Stimulated activated CD8-positive, alpha-beta memory T cell treated with anti-CD3 and anti-CD28 coated beads, Interleukin-4, amount 100 ng/mL, for 48 hours (primary cell): ENCODE measurements at regions not wholly inside any gene's neighbourhood (a gene's known extent, or its start where the extent isn't known, plus 50 kb on each side); places are given as distances from the start of the nearest gene placed in this dataset.

ENCODE experiments used
- DNase-seq: peaks from one replicate; pipeline ENCODE4 v3.0.0-alpha.2; 2020

DNA sequence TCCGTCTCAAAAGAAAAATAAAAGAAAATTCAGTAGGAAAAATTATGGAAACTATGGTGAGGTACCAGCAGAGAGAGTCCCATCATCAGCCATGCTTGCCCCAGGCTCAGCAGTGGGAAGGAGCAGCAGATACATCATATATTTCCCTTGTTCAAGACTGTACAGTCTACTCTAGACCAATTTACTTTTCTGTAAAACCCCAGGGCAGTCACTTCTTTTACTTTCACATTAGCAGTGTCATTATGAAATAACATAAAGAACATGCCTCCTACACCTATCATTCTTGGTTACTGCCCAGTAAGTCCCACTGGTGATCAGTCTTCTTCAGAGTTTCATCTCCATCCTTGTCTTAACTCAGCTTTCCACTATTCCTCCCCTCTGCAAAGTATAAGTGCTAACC is 1145.0 kb downstream of the MAT2B start:
- DNase-seq = no peak

DNA sequence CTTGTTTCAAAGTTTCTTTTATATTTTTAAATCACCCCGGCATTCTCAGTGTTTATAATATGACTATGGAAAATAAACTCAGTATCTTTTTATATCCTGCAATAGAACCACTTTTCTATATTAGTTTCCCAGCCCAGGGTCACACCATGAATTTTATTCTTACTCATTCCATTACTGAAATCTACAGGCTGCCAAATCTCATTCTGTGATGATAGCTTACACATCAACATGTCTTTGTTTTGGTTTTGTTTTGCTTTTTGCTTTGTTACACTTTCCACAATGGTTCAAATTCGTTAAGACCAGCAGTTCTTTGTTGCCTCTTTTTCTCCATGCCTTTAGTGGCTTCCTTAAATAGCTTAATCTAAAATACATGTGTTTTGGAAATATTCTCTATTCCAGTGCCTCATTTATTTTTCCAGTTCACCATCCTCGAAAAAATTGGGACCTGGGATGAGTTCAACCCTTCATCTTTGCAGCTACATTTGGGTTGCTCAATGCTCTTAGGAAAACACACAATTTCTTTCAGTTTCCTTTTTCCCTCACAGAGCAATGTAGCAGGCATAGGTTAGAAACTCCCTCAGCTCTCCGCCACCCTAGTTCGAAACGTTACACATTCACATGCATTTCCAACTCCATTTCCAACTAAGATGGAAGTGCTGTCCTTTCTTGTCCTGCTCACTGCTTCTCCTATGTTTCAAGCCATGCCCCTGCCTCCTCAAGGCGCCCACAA is 1146.3 kb downstream of the MAT2B start:
- DNase-seq = no peak

DNA sequence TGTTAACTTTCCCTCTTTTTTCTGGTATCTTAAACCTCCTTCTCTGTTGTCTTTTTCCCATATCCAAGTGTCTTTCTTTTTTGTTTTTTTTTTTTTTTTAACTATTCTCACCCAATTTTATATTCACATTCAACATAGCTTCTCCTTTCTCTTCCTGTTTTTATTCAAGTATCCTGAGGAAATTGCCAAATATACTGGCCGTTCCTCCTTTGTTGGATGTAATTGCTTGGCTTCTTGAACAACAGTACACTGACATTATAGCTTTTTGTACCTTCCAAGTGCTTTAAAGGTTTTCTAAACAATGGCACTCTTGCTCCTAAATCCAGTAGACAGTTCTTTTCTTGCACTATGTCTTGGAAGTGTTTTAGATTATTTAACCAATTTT is 1146.8 kb downstream of the MAT2B start:
- DNase-seq = no peak

DNA sequence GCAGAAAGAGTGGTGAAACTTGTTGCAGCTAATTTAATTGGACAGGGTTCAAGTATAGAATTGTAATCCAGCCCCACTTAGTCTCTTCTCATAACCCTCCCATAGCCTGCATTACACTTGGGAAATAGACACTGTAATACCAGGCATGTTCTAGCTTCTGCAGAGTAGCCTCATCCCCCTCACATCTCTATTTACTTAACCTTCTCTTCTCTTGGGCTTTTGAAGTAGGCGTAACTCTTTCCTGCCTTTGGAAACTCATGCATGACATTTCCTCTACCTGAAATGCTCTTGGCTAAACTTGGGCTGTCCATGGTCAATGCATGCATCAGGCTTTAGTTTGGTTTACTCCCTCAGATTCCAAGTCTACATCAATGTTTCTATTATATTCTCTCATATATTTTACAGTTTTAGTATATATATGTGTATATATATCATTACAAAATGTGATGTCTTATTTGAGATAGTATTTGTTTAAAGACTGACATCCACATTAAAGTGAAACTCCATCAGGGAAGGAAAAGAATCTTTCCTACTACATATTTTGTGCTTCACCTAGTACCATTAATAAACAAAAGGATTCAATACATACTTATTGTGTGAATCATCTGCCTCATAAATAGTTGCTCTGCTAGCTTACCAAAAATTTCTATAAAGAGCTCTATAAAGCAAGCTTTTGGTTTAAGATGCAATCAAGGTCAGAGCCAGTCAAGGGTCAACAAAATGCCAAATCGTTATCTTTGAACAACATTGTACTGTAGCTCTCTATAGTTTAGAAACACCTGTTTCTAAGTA is 1158.0 kb downstream of the MAT2B start:
- no peak for DNase-seq

DNA sequence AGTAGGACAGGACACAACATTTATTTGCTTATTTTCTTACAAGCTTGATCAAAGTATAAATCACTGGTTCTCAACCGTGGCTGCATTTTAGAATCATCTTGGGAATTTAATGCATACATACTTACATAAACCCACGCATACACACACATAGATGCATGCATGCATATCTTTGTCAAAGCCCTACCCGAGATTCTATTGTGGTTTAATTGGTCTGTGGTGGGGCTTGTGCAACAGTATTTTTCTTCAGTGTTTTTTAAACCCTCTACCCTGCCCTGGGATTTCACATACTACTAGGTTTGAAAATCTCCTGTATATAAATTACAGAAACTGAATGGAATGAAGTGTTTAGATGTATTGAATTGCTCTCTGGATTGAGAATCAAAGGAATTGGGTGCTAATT is 1166.2 kb downstream of the MAT2B start:
- DNase-seq = no peak

DNA sequence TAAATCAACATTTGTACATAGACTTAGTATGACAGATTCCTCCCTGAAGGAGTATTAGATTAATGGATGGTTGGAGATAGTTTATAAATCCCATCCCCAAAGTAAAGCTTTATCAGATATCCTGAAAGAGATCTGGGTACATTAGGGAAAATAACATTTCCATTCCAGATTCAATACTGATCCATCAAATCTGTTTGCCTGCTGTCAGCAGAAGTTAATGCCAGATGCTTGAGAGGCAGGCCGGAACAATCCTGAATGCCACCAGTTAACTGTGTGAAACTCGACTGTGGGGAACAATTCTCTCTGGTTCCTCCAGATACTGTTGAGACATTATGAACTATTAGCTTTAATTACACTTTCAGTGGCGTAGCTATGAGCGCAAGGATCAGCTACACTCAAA is 1166.8 kb downstream of the MAT2B start:
- no peak for DNase-seq

DNA sequence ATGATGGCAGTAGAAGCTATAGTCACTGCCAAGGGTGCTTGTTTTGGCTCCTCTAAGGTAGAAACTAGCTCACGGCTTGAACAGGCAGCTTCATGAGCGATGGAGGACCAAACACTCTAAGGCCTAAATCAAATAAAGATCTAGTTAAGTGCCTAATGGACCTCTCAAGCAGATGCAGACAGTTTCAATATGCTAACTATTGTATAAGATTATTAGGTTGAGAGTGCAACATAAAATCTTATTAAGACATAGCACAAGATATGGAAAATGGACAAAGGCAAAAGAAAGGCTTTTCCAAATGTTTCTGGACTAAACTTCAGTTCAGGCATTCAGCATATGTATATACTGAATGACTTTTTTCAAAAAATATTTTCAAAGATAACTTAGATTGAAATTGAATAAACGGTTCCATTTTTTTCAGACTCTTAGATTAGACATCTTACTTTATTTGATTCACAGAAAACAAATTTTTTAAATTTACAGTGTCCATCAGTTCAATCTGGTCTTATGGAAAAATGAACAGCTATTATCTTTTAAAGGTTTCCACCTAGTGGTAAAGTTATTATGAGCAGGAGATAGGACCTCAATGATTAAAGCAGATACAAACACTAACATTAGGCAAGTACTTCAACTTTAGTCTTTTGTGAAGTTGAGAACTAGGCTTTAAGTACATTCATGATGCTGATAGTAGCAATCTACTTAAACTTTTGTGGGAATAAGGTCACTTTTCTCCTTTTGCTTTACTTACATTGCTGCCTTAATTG is 1167.7 kb downstream of the MAT2B start:
- DNase-seq = no peak

DNA sequence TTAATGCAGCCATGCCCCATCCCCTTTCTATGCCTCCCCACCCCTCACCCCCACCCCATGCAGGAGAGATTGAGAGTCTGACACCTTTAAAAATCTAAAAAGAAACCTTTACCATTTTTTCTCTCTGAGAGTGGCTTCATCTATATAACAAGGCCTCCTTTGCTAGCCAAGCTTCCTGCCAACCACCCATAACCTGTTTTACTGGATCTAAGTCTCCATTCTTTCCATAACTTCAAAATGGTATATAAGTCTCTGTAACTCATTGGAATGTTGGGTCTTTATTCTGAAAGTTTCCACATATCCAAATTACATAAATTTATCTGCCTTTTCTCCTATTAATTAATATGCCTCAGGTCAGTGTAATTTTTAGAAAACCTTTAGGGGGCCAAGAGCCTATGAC is 1174.0 kb downstream of the MAT2B start:
- no peak for DNase-seq

DNA sequence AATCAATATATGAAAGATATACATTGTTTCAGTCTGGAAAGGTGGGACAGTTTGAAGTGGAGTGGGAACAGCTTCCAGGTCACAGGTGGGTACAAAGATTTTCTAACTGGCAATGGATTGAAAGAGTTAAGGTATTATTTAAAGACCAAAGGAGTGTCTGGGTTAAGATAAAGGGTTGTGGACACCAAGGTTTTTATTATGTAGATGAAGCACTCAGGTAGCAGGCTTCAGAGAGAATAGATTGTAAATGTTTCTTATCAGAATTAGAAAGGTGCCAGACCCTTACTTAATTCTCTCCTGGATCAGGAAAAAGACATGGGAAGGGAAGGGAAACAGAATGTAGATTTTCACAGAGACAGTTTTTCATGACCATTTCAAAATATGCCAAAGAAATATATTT is 1174.8 kb downstream of the MAT2B start:
- no peak for DNase-seq

DNA sequence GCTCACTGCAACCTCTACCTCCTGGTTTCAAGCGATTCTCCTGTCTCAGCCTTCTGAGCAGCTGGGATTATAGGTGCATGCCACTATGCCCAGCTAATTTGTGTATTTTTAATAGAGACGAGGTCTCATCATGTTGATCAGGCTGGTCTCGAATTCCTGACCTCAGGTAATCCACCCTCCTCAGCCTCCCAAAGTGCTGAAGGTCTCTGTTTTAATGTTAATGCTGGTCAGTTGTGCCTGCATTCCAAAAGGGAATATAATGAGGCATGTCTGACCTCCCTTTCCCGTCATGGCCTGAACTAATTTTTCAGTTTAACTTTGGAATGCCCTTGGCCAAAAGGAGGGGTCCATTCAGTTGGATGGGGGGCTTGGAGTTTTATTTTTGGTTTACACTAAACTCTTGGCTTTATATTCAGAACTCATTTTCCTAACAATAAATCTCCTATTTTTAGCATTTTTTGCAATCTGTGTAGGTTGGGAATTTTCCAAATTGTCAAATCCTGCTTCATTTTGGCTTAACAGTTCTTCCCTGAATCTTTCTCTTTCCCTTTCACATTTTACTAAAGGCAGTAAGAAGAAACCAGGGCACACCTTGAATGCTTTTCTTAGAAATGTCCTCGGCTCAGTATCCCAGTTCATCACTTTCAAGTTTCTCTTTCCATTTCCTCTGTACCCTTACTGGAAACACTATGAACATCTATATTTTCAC is 1175.5 kb downstream of the MAT2B start:
- DNase-seq = no peak

DNA sequence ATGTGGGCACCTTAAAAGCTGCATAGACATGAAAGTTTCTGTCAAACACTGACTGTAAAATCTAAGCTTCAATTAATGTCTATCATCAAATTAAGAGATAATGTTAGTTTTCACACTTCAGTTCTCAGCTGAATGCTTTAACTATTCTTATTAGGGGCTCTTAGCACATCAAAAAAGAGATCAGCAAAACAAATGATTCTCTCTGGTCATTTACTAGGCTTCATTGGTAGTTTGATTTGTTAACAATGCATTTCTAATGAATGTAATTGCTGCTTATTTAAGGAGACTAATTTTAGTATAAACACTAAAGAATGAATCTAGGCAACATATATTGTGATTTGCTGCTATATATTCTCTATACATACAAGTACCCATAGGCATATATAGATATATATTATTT is 1182.0 kb downstream of the MAT2B start:
- DNase-seq = no peak

DNA sequence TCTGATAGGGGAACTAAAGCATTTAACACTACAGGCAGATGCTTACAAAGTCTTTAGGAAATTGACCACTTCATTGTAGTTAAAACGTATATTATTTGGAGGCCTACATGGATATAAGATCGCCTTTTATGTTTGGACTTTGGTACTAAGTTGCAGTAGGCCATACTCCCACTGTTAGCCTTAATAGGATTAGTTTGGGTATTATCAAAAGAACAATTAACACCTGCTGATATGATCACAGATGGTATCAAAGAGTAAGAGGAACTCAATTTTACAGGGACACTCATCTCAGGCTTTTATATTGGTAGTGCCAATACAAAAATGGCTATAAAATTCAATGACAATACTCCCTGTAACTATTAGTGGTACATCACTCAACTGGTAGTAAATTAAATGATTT is 1183.0 kb downstream of the MAT2B start:
- no peak for DNase-seq

DNA sequence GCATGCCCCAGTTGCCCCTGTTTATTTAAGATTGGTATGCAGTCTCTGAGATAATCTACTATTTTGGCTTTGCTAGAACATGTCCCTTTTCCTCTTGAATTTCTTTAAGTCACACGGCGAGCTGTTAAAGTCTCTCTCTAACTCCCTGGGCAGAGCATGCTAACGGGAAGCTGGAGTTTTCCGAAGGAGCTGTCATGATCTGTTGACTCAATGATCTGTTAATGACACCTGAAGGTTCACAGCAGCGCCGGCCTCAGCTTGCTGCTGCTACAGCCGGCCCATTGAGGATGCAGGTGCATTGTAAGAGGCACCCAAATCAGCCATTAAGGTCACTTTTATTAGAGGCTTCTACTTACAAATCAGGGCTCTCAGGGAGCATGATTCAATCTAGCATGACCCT is 1203.4 kb downstream of the MAT2B start:
- no peak for DNase-seq

DNA sequence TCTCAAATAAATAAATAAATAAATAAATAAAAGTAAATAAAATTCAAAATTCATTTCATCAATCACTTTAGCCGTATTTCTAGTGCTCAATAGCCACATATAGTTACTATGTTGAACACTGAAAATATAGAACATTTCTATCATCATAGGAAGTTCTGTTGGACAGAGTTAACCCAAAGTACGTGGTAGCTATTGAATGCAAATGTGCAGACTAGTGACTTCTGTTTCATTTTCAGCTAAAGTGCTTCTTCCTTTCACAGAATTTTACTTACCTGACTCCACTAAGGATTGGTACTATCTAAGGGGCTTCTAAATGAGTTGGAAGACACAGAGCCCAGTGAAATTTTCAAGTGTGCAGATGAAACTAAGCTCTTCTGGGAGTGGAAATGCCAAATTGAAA is 1208.3 kb downstream of the MAT2B start:
- DNase-seq = no peak

DNA sequence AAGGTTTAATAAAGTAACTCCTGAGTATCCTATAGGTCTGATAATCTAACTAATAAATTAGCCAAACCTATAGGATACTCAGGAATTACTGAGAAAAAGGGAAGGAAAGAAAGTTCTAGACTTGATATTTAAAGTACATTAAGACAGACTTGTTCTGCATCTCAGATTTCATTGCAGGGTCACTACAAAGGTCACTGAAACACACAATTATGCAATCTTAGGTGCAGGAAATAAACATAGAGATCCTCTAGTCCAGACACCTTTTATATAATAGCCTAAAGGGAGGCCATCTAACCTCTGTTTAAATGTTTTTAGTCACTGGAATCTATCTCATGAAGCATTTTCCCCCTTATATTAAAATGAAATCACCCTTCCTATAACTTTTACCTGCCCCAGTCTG is 1215.7 kb downstream of the MAT2B start:
- DNase-seq = no peak

DNA sequence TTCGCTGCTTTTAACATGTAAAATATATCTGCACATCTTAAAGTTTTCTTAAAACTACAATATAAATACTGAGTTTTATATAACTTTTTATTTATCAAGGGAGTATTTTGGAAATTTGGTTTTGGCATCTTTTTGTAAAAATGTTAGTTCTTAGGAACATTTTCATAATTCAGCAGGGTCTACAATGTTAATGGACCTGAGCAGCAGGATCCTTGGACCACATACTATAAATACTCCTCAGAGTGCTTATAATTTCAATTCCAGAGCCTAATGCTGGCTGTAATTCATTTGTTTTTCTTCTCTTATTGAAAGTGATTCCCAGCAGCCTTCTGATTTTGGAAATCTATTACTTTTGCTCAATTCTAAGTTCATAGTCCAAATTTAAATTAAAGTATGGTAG is 1216.2 kb downstream of the MAT2B start:
- DNase-seq = no peak

DNA sequence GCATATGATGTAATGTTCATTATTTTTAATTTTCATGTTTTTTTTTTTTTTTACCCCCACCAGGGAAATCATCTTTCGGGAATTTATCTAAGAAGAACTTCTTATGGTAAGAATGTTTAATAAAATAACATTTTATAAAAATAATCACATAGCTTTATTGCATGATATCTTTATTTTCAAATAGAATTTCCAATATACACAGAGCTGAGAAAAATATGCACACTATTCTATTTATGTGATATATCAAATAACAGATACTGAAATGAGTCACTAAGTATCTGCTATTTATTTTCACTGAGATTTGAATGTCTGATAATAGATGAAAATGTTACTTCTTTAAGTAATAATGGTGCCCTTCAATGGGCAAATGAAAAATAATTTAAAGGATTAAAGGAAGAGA is 1217.3 kb downstream of the MAT2B start:
- DNase-seq = no peak

DNA sequence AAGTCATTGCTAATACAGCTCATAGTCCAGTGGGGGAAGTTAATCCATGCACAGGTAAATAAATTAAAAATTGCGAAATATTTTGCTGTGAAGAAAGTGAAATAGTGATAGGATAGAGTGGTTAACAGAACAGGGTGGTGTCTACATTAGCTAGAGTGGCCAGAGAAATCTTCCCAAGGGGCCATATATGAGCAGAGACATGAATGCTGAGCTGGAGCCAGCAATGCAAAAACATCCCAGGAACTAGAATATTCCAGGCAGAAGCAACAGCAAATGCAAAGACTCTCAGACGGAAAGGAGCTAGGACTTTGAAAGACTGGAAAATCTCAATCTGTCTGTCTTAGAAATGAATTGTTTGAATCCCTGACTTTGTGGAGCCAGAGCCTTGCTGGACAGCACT is 1221.6 kb downstream of the MAT2B start:
- no peak for DNase-seq

DNA sequence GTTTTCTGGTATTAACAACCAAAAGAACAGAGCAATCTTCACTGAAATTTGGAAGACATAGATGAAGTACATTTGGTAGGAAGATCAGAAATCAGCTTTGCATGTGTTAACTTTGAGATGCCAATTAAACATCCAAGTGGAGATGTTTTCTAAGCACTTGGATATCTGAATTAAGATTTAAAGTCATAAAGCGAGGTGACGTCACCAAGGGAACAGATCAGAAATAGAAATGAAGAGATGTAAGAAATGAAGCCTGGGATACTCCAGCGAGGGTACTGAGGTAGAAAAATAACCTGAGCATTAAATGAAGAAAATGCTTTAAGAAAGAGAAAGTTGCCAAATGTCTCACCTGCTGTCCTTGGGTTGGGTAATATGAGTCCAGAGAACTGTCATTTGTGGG is 1223.3 kb downstream of the MAT2B start:
- DNase-seq = no peak

DNA sequence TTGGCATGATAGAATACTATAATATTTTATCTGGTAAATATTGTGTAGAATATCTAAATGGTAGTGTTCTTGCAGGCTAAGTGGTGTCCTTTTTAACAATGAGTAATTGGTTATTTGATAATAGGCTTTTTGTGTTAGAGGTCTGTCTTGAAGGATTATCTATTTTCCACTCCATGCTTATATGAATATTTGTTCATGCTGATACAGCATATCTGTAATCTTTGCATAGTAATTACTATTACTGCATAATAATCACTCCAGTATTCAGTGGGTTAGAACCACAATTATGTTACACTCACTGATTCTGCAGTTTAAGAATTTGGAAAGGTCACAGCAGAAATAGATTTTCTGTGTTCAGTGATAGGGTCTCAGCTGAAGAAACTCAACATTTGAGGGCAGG is 1229.9 kb downstream of the MAT2B start:
- no peak for DNase-seq

DNA sequence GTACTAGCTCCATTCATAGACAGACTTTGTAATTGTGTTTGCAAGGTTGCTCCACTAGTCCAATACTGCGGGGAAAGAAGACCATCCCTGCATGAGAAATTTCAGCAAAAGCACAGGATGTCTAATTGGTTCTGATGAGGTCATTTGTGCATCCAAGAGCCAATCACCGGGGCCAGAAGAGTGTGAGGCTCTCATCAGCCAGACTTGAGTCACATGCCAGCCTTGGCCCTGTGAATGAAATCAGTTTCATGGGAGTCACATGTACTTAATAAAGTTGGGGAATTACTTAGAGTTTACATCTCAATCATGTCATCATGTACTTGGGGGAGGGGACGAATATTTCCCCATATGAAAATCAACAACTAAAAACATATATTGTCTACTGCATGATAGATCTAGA is 1236.0 kb downstream of the MAT2B start:
- no peak for DNase-seq

DNA sequence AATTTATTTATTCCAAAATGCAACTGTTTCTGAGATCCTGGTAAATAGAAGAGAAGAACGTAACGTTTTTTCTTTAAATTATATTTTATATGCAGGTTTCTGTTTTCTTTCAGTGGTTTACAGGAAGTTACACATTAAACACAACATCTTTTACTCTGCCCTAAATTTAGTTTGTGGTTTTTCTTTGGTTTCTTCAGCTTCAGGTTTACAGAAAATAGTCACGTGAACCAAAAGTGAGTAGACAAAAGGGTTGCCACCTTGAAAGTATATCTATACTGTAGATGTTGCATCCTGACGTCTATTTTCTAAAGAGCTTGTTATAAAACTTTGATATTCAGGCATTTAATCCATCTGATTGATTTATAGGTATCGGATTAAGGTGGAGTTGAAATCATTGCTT is 1236.6 kb downstream of the MAT2B start:
- no peak for DNase-seq

DNA sequence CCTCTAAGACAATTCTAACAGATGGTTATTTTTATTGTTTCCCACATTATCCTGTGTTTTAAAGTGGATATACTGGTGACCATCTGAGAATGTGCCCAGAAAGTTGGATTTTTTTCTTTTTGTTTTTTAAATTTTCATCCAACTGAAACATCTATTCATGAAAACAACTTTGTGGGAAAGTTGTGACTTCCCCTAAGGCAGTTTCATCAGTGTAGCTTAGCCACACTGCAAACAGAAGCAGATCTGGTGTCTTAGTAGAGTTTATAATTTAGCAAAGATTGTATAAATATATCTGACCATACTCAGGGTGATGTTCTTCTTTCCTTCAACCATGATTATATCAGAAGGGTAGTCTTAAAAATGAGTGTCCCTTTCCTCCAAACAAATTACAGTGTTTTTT is 1241.3 kb downstream of the MAT2B start:
- no peak for DNase-seq
